HG03060 (cell line): ENCODE measurements at regions not wholly inside any gene's neighbourhood (a gene's known extent, or its start where the extent isn't known, plus 50 kb on each side); places are given as distances from the start of the nearest gene placed in this dataset.
"Not testable (repeated sequence)": the region's sequence is repeated elsewhere in the genome, so short reads cannot be mapped to it uniquely, and the experiment has no call there.

ENCODE experiments used
- ATAC-seq: cut with Tn5 transposase; IDR thresholded peaks from one replicate; pipeline ENCODE4 v1.9.1; 2021; ENCODE audit warnings: low read depth, moderate number of reproducible peaks; ENCODE audit not compliant: unreplicated experiment

DNA sequence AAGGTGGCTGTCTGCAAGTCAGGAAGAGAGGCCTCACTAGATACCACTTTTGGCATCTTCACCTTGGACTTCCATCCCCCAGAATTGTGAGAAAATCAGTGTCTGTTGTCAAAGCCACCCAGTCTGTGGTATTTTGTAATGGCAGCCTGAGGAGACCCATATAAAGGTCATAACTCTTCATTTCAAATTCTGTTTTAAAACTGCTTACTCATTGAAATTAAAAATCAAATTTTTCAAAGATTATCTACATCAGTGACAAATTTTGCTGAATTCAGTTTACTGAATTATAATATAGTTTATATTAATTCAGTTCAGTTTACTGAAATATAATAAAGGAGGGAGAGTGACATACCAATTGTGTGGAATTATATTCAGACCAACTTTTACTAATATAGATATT lies 133.1 kb upstream of the IL15 start:
- no peak for ATAC-seq

DNA sequence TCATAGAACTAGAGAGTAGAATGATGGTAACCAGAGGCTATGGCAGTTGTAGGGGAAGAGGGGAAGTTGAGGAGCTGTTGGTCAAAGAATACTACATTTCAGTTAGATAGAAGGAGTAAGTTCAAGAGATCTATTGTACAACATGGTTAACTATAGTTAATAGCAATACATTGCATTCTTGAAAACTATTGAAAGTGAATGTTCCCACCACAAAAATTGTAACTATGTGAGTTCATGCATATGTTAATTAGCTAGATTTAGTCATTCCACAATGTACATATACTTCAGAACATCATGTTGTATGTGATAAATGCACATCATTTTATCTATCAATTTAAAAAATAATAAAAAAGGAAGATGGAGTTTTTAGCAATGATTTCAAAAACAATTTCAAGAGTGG lies 125.3 kb upstream of the IL15 start:
- ATAC-seq, result no peak

- no peak for ATAC-seq
These were observed 122.5 kb upstream of the IL15 start for GRCh38 chr4:141513866-141514265.

DNA sequence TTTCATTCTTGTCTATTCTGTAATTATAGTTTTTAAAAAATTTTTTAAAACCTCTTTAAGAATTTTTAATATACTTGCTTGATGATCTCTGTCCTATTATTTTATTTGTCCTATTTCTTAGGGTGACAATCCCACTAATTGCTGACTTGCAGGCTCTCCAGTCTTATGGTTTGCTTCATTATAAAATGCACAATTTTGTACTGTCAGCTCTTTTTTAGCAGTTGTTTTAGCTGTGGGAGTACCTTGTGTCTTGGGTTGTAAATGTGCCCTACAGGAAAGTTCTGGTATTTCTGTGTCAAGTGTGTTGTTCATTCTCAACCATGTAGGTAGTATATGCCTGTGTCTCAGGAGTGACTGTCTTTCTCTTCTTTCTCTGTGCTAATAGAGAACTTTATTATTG lies 118.2 kb upstream of the IL15 start:
- no peak for ATAC-seq

DNA sequence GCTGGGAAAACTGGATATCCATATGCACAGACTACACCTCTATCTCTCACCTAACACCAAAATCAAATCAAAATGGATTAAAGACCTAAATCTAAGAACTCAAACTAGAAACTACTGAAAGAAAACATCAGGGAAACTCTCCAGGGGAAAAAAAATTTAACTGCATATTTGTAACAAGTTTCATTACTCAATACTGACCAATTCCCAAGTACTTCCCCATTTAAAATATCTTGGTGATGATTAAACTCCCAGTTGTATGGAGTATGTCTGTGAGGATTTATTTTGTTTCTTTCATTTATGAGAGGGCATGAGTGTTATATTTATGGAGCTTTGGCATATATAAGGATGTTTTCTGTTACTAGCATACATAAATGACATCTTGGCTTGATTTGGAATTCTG lies 112.3 kb upstream of the IL15 start:
- no peak for ATAC-seq

GRCh38 chr4:141524841-141525240 lies 111.5 kb upstream of the IL15 start:
- no peak for ATAC-seq

GRCh38 chr4:141530627-141531026 lies 105.8 kb upstream of the IL15 start:
- ATAC-seq, result no peak

DNA sequence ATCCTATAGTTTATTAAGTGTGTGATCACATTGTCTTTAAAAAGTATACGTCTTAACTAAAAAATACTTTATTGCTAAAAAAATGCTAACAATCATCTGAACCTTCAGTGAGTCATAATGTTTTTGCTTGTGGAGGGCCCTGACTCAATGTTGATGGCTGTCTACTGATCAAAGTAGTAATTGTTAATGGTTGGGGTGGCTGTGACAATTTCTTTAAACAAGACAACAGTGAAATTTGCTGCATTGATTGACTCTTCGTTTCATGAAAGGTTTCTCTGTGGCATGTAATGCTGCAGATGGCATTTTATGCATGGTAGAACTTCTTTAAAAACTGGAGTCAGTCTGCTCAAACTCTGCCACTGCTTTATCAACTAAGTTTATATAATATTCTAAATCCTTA lies 101.4 kb upstream of the IL15 start:
- ATAC-seq, result no peak

DNA sequence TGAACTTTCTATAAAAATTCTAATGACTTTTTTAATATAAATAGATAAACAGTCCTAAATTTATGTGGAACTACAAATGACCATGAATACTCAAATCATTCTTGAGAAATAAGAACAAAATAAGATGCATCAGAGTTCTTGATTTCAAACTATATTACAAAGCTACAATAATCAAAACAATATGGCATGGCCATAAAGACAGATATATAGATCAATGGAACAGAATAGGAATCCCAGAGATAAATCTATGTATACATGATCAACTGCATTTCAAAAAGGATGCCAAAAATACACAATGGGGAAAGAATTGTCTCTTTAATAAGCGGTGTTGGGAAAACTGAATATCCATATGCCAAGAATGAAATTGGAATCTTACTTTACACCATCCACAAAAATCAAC lies 98.4 kb upstream of the IL15 start:
- ATAC-seq, result no peak

GRCh38 chr4:141540643-141541042 lies 95.7 kb upstream of the IL15 start:
- ATAC-seq, result no peak

GRCh38 chr4:141541851-141542250 lies 94.5 kb upstream of the IL15 start:
- ATAC-seq, result no peak

DNA sequence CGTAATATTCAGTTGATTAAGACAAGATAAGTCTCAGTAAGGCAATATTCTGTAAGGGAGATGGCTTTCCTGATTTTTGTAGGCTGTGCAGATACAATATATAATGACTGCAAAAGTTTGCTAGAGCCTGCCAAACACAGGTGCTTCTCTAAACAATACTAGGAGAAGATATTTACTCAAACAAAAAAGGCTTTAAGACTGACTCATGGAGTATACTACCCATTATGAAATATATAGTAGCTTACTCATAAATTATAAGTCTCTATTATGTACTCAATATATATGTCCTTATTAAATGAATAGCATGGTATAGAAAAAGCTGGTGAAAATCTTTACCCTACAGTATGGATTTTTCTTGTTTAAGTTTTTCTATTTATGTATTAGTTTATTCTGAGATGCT lies 93.2 kb upstream of the IL15 start:
- ATAC-seq, result no peak

DNA sequence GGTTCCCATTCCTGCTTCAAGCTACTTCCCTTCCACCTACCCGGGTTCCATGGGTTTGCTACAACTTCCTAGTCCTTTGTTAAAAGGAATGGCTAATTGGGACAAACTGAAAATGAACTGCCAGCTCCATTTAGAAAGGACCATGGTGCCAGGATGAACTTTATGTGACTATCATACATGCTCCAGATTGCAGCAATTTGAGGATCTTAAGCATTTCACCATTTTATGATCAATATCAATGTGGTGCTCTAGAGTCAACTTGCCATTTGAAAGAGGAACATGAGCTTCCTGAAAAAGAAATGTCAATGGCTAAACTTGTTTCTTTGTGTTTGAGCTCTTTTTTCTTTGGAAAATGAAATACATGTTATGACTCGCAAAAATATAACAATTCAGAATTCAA lies 92.7 kb upstream of the IL15 start:
- ATAC-seq, result no peak

DNA sequence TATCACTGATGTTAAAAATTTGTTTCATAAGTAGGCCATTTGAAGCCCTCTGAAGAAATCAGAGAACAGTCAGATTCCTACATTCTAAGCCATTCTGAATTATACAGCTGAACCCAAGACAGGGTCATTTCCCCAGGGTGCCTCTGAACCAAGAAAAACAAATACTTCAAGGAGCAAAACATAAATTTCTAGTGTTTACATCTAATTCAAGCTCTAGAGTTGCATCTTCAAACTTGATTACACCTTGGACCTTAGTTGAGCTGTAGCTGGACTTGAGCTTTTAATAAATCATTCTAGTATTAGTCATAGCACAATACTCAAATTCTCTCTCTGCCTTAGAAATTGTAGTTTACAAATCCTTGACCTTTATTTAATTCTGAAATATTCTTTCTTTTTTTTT lies 87.6 kb upstream of the IL15 start:
- ATAC-seq, result no peak

DNA sequence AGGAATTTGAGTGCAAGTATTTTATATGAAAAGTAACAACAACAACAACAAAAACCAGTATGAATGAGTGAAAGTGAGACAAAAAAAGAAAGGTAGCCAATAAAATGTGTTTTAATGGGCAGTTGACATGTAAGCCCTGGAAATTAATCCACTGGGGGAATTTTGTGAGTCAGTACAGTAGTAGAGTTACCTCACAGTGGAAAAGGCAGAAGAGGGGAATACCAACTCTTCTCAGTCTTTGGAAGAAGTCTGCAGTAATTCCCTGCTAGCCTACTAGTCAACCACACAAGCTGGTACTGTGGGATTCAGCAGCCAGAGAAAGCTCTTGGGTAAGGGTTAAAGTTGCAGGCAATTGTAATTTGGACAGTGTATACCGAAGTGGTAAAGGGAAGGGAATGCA lies 76.3 kb upstream of the IL15 start:
- ATAC-seq, result no peak

DNA sequence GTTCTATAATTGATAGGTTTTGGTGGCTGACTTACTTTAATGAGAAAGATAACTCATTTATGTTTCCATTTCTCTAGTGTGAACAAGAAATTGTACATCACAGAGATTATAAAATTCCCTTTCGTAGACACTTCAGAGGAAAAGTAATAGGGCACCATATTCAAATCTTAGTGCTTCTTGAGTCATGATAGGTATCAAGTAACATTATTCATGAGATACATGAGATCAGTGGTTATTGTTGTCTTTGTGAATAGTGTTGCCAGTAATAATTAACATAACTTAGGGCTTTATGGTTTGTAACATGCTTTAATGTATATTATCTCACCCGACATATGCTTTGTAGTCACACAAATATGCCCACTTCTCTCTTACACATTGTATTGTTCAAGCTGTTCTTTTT lies 73.7 kb upstream of the IL15 start:
- no peak for ATAC-seq

- ATAC-seq, result no peak
These were observed 72.7 kb upstream of the IL15 start for GRCh38 chr4:141563723-141564122.

DNA sequence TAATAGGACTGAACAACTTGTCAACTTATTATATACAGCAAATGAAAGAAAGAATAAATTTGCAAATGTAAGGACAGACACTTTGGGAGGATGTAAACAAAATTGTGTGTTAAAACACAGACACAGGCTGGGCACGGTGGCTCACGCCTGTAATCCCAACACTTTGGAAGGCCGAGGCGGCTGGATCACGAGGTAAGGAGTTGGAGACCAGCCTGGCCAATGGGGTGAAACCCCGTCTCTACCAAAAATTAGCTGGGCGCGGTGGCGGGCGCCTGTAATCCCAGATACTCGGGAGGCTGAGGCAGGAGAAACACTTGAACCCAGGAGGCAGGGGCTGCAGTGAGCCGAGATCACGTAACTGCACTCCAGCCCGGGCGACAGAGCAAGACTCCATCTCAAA lies 71.4 kb upstream of the IL15 start:
- ATAC-seq, result not testable (repeated sequence)

GRCh38 chr4:141565379-141566089 lies 70.8 kb upstream of the IL15 start:
- no peak for ATAC-seq

DNA sequence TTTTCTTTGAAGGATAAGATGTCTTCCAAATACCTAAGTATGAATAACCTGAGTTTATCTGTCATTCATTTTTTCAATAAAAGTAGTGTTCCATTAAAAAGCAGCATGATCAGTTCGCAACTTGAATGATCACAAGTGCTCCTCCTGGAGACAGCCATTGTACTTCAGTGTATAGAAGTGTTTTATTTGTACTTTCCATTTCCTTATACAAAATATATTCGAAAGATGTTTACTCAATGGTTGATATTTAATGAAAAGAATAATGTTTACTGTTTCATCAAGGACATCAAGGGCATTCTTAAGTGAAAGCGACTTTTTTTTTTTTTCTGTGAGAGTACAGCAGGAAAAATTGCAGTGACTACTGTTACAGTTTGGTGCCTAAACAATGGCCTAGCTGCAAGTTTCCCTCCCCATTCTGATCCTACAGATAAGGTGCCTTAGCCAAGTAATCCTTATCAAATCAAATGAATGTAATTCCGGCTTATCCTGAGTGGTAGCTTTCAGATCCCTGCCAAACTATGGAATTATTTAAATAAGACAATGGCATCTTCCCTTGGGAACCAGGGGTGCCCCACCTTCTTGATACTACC lies 69.0 kb upstream of the IL15 start:
- no peak for ATAC-seq

DNA sequence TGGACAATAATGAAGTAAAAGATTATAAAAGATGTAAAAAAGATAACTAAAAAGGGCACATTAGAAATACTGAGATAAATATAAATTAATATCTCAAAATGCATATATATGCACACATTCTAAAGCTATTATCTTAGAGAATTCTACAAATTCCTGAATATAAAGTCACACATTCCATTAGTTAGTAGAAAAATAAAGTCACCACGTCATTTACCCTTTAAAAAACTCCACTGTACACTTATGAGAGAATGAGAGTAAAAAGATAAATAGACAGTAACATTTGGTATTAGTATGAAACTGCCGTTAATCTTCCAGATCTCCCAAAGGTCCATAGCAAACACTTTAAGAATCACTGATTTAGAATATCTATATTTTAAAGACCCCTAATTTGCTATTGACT lies 67.2 kb upstream of the IL15 start:
- no peak for ATAC-seq

DNA sequence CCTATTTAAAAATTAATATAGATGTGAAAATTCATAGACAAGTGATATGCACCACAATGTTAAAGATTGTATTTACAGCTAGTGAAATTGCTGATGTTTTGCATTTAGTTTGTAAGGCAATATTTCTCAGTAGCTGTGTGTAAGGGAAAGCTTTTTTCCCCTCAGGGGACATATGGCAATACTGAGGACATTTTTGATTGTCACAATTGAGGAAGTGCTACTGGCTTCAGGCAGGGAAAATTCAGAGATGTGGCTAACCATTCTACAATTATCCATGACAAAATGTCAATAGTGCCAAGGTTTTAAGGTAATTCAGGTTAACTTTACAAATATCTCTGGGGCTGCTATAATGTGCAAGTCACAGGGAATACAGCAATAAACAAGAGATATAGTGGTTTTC lies 66.1 kb upstream of the IL15 start:
- no peak for ATAC-seq

DNA sequence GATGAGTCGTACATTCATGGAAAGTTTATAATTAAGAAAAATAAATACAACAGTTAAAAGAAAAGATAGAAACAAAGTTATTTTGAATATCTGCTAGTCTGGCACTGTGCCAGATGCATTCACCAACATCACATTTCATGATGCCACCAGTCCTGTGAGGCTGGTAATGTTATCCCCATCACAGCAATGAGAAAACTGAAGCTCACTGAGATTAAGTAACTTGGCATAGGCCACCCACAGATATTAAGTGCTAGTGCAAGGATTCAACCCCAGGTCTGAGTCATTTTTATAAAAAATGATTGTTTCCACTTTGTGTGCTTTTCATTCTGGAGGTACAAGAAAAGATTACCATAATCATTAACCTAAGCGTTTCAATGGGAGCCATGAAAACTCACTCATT lies 65.0 kb upstream of the IL15 start:
- ATAC-seq, result no peak
